GM13977 (cell line): ENCODE measurements at regions not wholly inside any gene's neighbourhood (a gene's known extent, or its start where the extent isn't known, plus 50 kb on each side); places are given as distances from the start of the nearest gene placed in this dataset.

ENCODE experiments used
- DNase-seq: peaks from one replicate; pipeline ENCODE4 v3.0.0; 2012; ENCODE audit warnings: low spot score
- in situ Hi-C: fragments of 300-500 bp; cut with MboI; formaldehyde crosslinking; loops from one replicate; pipeline ENCODE4 v1.12.0; 2022; ENCODE audit warnings: low sequenced_read_pairs, low pct_unique_long_range_greater_than_20kb, mixed read lengths, inconsistent platforms; ENCODE audit not compliant: unreplicated experiment
- TF ChIP-seq, protein P1 (sequence below): IDR thresholded peaks from 2 replicates; pipeline ENCODE4 v1.5.1; 2012; ENCODE audit warnings: mild to moderate bottlenecking, control low read depth; ENCODE audit not compliant: insufficient read depth; ENCODE audit errors: extremely low read depth, missing control alignments

- in situ Hi-C loops = no loop called here
- TF ChIP-seq, protein P1, sequence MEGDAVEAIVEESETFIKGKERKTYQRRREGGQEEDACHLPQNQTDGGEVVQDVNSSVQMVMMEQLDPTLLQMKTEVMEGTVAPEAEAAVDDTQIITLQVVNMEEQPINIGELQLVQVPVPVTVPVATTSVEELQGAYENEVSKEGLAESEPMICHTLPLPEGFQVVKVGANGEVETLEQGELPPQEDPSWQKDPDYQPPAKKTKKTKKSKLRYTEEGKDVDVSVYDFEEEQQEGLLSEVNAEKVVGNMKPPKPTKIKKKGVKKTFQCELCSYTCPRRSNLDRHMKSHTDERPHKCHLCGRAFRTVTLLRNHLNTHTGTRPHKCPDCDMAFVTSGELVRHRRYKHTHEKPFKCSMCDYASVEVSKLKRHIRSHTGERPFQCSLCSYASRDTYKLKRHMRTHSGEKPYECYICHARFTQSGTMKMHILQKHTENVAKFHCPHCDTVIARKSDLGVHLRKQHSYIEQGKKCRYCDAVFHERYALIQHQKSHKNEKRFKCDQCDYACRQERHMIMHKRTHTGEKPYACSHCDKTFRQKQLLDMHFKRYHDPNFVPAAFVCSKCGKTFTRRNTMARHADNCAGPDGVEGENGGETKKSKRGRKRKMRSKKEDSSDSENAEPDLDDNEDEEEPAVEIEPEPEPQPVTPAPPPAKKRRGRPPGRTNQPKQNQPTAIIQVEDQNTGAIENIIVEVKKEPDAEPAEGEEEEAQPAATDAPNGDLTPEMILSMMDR = no peak
- no peak for DNase-seq
Measured at GRCh38 chr5:4929092-4929655, 211.0 kb upstream of the ADAMTS16 start.

DNA sequence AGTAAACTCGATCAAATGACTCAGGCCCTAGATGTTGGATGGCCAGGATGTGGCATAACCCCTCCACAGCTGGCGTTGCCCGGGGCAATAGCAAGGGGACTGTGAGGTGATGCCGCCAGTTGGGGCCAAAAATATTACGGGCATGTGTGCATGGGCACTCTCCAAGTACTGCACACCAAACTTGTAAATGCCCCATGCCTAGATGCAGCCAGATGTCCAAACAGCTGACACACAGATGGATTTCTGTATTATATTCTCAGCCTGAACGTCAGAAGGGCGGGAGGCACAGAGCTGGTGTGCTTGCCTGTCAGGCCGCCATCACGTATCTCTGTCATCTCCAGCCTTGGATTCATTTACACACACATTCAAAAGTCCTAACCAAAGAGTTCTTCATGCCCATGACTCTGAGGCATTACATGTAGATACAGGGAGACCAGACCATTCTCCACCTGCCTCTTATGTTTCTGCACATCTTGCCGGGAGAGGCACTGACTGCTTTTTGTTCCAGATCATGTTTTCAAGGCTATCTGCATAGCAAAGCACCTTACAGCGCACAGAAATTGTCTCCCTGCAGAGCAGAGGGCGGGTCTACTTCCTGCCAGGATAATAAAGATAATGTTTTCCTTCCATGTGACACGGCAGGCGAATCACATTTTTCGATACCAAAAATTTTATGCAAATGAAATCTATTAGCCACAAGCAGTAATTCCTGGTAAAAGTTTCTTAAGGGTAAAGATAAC lies 200.9 kb upstream of the ADAMTS16 start:
- in situ Hi-C loops = no loop called here
- TF ChIP-seq, protein P1 = no peak
- no peak for DNase-seq

DNA sequence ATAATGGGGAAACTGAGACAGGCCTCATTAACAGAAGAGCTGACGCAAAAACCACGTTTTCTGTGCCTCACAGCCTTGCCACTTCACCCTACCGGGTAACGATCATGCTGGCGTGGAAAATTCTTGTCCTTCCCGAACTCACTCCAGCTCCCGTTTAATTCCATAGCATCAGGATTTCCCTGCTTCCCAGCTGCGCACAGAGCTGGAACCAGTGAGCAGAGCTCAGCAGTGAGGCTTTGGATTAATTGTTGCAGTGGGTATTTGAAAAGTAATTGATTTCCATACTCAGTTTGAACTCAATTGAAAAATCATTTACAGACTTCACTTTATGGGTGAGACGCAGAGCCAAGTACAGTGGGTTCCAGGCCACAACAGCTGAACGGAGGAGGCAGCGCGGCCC lies 199.0 kb upstream of the ADAMTS16 start:
- no peak for DNase-seq
- TF ChIP-seq, protein P1 = no peak
- in situ Hi-C loops = no loop called here

DNA sequence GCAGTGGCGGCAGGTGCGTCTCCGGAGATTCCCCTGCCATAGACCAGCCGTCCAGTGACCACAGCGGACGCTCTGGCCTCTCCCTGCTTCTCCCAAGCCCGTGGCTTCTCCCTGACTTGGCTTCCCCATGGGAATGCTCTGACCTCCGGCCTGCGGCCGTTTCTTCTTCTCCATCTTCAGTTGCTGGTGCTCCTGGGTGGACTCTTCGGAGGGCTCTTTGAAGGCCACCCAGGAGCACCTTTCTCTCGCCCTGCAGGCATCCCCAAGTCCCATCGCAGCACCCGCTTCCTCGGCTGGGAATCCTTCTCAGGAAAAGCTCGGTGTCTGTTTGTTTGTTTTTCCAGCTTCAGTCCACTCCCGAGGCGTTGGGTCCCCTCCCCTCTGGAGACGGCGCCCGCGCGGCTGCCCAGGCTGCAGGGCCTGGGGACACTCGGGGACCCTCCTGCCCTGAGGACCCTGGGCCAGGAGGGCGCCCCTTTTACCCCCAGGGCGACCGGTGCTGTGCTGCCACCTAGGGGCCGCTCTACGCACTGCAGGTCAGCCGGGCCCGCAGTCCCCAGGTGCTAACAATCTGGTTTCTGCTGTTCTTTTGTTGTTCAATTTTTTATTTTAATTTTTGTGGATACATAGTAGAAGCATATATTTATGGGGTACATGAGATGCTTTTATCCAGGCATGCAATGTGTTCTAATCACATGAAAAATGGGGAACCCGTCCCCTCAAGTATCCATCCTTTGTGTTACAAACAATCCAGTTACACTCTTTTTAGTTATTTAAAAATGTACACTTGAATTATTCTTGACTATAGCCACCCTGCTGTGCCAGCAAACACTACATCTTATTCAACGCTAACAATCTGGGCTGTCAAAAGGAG lies 197.9 kb upstream of the ADAMTS16 start:
- TF ChIP-seq, protein P1 = peak; percentile 73
- in situ Hi-C loops = no loop called here
- peak; percentile 46 for DNase-seq

DNA sequence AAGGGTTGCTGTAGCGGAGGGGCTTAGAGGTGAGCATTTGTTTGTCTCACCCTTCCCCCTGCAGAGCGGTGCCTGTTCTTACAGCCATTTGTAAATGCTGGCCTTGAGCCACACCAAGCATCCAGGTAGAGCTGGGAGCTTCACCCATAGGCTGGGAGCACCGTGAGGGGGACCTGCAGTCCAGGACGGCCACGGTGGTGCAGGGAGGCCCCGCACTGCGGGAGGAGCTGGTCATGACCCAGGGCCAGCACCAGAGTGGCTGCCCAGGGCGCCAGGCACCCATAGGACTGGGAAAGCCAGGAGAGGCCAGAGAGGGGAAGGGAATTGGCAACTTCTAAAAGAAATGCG lies 197.3 kb upstream of the ADAMTS16 start:
- in situ Hi-C loops = no loop called here
- DNase-seq = no peak
- TF ChIP-seq, protein P1 = no peak

DNA sequence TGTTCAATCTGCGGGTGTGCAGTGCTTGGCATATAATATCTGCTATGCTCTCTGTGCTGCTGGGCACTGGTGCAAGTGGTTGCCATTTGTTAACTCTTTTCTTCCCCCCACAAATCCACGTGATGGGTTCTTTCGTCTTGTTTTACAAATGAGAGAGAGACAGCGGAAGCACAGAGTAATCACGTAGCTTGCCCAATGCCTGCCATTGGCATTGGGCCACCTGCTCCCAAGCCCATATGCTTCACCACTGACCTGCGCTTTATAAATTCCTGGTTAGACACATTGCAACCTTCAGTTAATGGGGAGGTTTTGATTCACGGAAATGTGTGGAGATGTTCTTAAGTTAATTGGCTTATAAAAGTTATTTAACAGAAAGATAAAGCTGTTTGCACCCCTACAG lies 194.8 kb upstream of the ADAMTS16 start:
- DNase-seq = no peak
- TF ChIP-seq, protein P1 = no peak
- in situ Hi-C loops = no loop called here
